Activated CD4-positive, alpha-beta memory T cell treated with anti-CD3 and anti-CD28 coated beads, Interleukin-2, amount 10 ng/mL, durations not matched to agents 7 days and 5 days (primary cell): ENCODE measurements at regions not wholly inside any gene's neighbourhood (a gene's known extent, or its start where the extent isn't known, plus 50 kb on each side); places are given as distances from the start of the nearest gene placed in this dataset.

Experiments
- CTCF ChIA-PET: fragments of 350-600 bp; sonication (Branson Sonifier 250); formaldehyde crosslinking; loops from one replicate; lab custom pipeline; 2021; ENCODE audit warnings: antibody characterized with exemption, inconsistent platforms; lab: Charles Lee
- POLR2A ChIA-PET: fragments of 350-600 bp; sonication (Branson Sonifier 250); formaldehyde crosslinking; loops from one replicate; lab custom pipeline; 2021; ENCODE audit warnings: antibody characterized with exemption; lab: Charles Lee
- DNase-seq: peaks from one replicate; pipeline ENCODE4 v3.0.0-alpha.2; 2020
- H3K27ac Mint-ChIP-seq: one replicate; pipeline ENCODE4 v1.8.0; 2021; ENCODE audit warnings: mild to moderate bottlenecking, mixed read lengths
- H3K27me3 Mint-ChIP-seq: one replicate; pipeline ENCODE4 v1.8.0; 2021; ENCODE audit warnings: mixed read lengths
- H3K36me3 Mint-ChIP-seq: one replicate; pipeline ENCODE4 v1.8.0; 2021; ENCODE audit warnings: low read depth, mixed read lengths
- H3K4me1 Mint-ChIP-seq: one replicate; pipeline ENCODE4 v1.8.0; 2021; ENCODE audit warnings: mixed read lengths
- H3K4me3 Mint-ChIP-seq: one replicate; pipeline ENCODE4 v1.8.0; 2021; ENCODE audit warnings: mild to moderate bottlenecking, mixed read lengths
- H3K9me3 Mint-ChIP-seq: one replicate; pipeline ENCODE4 v1.8.0; 2021; ENCODE audit warnings: mixed read lengths

GRCh38 chr1:239178961-239179360 is 207.4 kb upstream of the CHRM3 start:
- no peaks in the 10 kb centered on the region for H3K36me3 Mint-ChIP-seq

GRCh38 chr1:239174880-239175279 is 211.5 kb upstream of the CHRM3 start:
- Mint-ChIP-seq H3K4me1 (no peaks in the 10 kb centered on the region), H3K27ac (no peak overlapping the region), H3K36me3 (no peaks in the 10 kb centered on the region), H3K27me3 (no peaks in the 10 kb centered on the region), H3K4me3 (no peak overlapping the region), H3K9me3 (peaks cover 7% of the 10 kb centered on the region)
- DNase-seq, result no peak
- ChIA-PET CTCF (no interaction called here), POLR2A (no interaction called here)

More at GRCh38 chr1:239178961-239179360, 207.4 kb upstream of the CHRM3 start:
- ChIA-PET POLR2A (no interaction called here), CTCF (no interaction called here)
- Mint-ChIP-seq H3K27ac (no peak overlapping the region), H3K27me3 (no peaks in the 10 kb centered on the region), H3K4me1 (no peaks in the 10 kb centered on the region), H3K9me3 (peaks cover 11% of the 10 kb centered on the region), H3K4me3 (no peak overlapping the region)
- DNase-seq, result no peak

GRCh38 chr1:239170828-239171227 is 215.5 kb upstream of the CHRM3 start:
- POLR2A ChIA-PET, result no interaction called here
- Mint-ChIP-seq H3K27me3 (no peaks in the 10 kb centered on the region), H3K4me1 (no peaks in the 10 kb centered on the region), H3K4me3 (no peak overlapping the region), H3K27ac (no peak overlapping the region), H3K9me3 (peaks cover 5% of the 10 kb centered on the region), H3K36me3 (no peaks in the 10 kb centered on the region)
- CTCF ChIA-PET, result no interaction called here
- no peak for DNase-seq

- Mint-ChIP-seq H3K4me3 (no peak overlapping the region), H3K4me1 (no peaks in the 10 kb centered on the region), H3K27ac (no peak overlapping the region), H3K9me3 (peaks cover 5% of the 10 kb centered on the region), H3K27me3 (no peaks in the 10 kb centered on the region), H3K36me3 (no peaks in the 10 kb centered on the region)
- ChIA-PET CTCF (no interaction called here), POLR2A (no interaction called here)
- no peak for DNase-seq
These were observed 217.1 kb upstream of the CHRM3 start for GRCh38 chr1:239169276-239169675.

GRCh38 chr1:239164451-239165180 is 221.8 kb upstream of the CHRM3 start:
- ChIA-PET POLR2A (no interaction called here), CTCF (no interaction called here)
- Mint-ChIP-seq H3K36me3 (no peaks in the 10 kb centered on the region), H3K27ac (no peak overlapping the region), H3K4me1 (no peaks in the 10 kb centered on the region), H3K9me3 (peaks cover 2% of the 10 kb centered on the region), H3K4me3 (no peak overlapping the region), H3K27me3 (no peaks in the 10 kb centered on the region)
- DNase-seq, result no peak

- Mint-ChIP-seq H3K4me1 (no peaks in the 10 kb centered on the region), H3K36me3 (no peaks in the 10 kb centered on the region)
These were observed 230.8 kb upstream of the CHRM3 start for GRCh38 chr1:239155466-239156091.

GRCh38 chr1:239151937-239152336 is 234.4 kb upstream of the CHRM3 start:
- Mint-ChIP-seq H3K27ac (no peak overlapping the region), H3K36me3 (no peaks in the 10 kb centered on the region), H3K4me1 (no peaks in the 10 kb centered on the region), H3K27me3 (no peaks in the 10 kb centered on the region), H3K9me3 (no peaks in the 10 kb centered on the region), H3K4me3 (no peak overlapping the region)
- no peak for DNase-seq
- ChIA-PET CTCF (no interaction called here), POLR2A (no interaction called here)

More at GRCh38 chr1:239155466-239156091, 230.8 kb upstream of the CHRM3 start:
- POLR2A ChIA-PET, result no interaction called here
- Mint-ChIP-seq H3K9me3 (no peaks in the 10 kb centered on the region), H3K27ac (no peak overlapping the region), H3K4me3 (no peak overlapping the region), H3K27me3 (no peaks in the 10 kb centered on the region)
- DNase-seq, result no peak
- CTCF ChIA-PET, result no interaction called here

- no peak for DNase-seq
- peaks cover 9% of the 10 kb centered on the region for H3K9me3 Mint-ChIP-seq
- H3K36me3 Mint-ChIP-seq, result no peaks in the 10 kb centered on the region
- H3K4me1 Mint-ChIP-seq, result no peaks in the 10 kb centered on the region
- no peaks in the 10 kb centered on the region for H3K27me3 Mint-ChIP-seq
- no peak overlapping the region for H3K4me3 Mint-ChIP-seq
- H3K27ac Mint-ChIP-seq, result no peak overlapping the region
- ChIA-PET POLR2A (no interaction called here), CTCF (no interaction called here)
These were observed 245.4 kb upstream of the CHRM3 start for GRCh38 chr1:239140968-239141367.

GRCh38 chr1:239139801-239140200 is 246.6 kb upstream of the CHRM3 start:
- H3K36me3 Mint-ChIP-seq, result no peaks in the 10 kb centered on the region
- no peak overlapping the region for H3K27ac Mint-ChIP-seq
- H3K4me1 Mint-ChIP-seq, result no peaks in the 10 kb centered on the region
- DNase-seq, result no peak
- POLR2A ChIA-PET, result no interaction called here
- no peak overlapping the region for H3K4me3 Mint-ChIP-seq
- CTCF ChIA-PET, result no interaction called here
- no peaks in the 10 kb centered on the region for H3K27me3 Mint-ChIP-seq
- H3K9me3 Mint-ChIP-seq, result peaks cover 13% of the 10 kb centered on the region

- no peak for DNase-seq
- Mint-ChIP-seq H3K27ac (no peak overlapping the region), H3K36me3 (no peaks in the 10 kb centered on the region), H3K4me3 (no peak overlapping the region), H3K4me1 (no peaks in the 10 kb centered on the region), H3K27me3 (no peaks in the 10 kb centered on the region), H3K9me3 (no peaks in the 10 kb centered on the region)
- POLR2A ChIA-PET, result no interaction called here
- CTCF ChIA-PET, result no interaction called here
These were observed 257.8 kb upstream of the CHRM3 start for GRCh38 chr1:239128541-239128940.

- Mint-ChIP-seq H3K36me3 (no peaks in the 10 kb centered on the region), H3K4me3 (no peak overlapping the region), H3K4me1 (no peaks in the 10 kb centered on the region), H3K27me3 (no peaks in the 10 kb centered on the region), H3K9me3 (no peaks in the 10 kb centered on the region), H3K27ac (no peak overlapping the region)
- CTCF ChIA-PET, result no interaction called here
- POLR2A ChIA-PET, result no interaction called here
- DNase-seq, result no peak
These were observed 259.5 kb upstream of the CHRM3 start for GRCh38 chr1:239126884-239127283.

- H3K4me1 Mint-ChIP-seq, result no peaks in the 10 kb centered on the region
- DNase-seq, result no peak
- no peak overlapping the region for H3K27ac Mint-ChIP-seq
- H3K9me3 Mint-ChIP-seq, result no peaks in the 10 kb centered on the region
- H3K27me3 Mint-ChIP-seq, result no peaks in the 10 kb centered on the region
- H3K4me3 Mint-ChIP-seq, result no peak overlapping the region
- ChIA-PET POLR2A (no interaction called here), CTCF (no interaction called here)
- no peaks in the 10 kb centered on the region for H3K36me3 Mint-ChIP-seq
These were observed 260.5 kb upstream of the CHRM3 start for GRCh38 chr1:239125893-239126292.

GRCh38 chr1:239125027-239125426 is 261.3 kb upstream of the CHRM3 start:
- H3K9me3 Mint-ChIP-seq, result no peaks in the 10 kb centered on the region
- H3K4me3 Mint-ChIP-seq, result no peak overlapping the region
- H3K4me1 Mint-ChIP-seq, result no peaks in the 10 kb centered on the region
- H3K27me3 Mint-ChIP-seq, result no peaks in the 10 kb centered on the region
- ChIA-PET POLR2A (no interaction called here), CTCF (no interaction called here)
- DNase-seq, result no peak
- H3K36me3 Mint-ChIP-seq, result no peaks in the 10 kb centered on the region
- no peak overlapping the region for H3K27ac Mint-ChIP-seq

GRCh38 chr1:239123260-239123659 is 263.1 kb upstream of the CHRM3 start:
- ChIA-PET POLR2A (no interaction called here), CTCF (no interaction called here)

More at GRCh38 chr1:239123260-239123659, 263.1 kb upstream of the CHRM3 start:
- Mint-ChIP-seq H3K9me3 (no peaks in the 10 kb centered on the region), H3K27me3 (no peaks in the 10 kb centered on the region), H3K27ac (no peak overlapping the region), H3K4me1 (no peaks in the 10 kb centered on the region), H3K4me3 (no peak overlapping the region), H3K36me3 (no peaks in the 10 kb centered on the region)
- DNase-seq, result no peak
